ENCODE measurements at regions not wholly inside any gene's neighbourhood (a gene's known extent, or its start where the extent isn't known, plus 50 kb on each side); places are given as distances from the start of the nearest gene placed in this dataset.

- no peak for DNase-seq
Observed at GRCh38 chr6:126764104-126764503, 354.4 kb upstream of the RSPO3 start.

GRCh38 chr6:126764671-126765070 is 353.8 kb upstream of the RSPO3 start:
- no peak for DNase-seq

GRCh38 chr6:126766820-126767219 is 351.7 kb upstream of the RSPO3 start:
- DNase-seq: no peak

- DNase-seq: no peak
Observed at GRCh38 chr6:126767711-126768110, 350.8 kb upstream of the RSPO3 start.

GRCh38 chr6:126770176-126770575 is 348.3 kb upstream of the RSPO3 start:
- DNase-seq: no peak

GRCh38 chr6:126773112-126773805 is 345.2 kb upstream of the RSPO3 start:
- no peak for DNase-seq

DNA sequence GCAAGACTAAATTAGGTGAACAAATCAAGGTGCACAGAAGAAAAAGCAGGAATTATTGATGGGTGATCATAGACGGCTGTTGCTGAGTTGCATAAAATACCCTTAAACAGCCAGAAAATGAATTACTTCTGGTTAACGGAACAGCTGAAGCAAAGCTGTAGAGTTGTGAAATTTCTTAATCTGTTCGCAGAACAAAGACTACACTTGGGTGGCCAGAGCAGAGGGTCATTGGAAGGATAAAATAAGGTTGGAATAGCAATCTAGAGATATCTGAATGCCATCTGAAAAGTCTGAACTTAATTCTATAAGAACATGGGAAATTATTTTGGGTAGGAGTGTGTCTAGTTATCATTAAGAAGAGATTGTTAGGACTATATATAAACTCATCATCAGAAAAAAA is 339.1 kb upstream of the RSPO3 start:
- no peak for DNase-seq

DNA sequence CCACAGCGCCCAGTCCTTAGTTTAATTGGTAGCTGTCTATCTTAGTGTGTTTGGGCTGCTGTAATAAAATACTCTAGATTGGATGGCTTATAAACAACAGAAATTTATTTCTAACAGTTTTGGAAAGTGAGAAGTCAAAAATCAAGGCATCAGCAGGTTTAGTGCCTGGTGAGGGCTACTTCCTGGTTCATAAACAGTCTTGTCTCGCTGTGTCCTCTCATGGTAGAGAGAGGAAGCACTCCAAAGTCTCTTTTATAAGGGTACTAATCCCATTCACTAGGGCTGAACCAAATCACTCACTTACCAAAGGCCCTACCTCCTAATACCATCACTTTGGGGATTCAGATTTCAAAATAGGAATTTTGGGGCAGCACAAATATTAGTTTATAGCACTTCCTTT is 336.9 kb upstream of the RSPO3 start:
- no peak for DNase-seq

DNA sequence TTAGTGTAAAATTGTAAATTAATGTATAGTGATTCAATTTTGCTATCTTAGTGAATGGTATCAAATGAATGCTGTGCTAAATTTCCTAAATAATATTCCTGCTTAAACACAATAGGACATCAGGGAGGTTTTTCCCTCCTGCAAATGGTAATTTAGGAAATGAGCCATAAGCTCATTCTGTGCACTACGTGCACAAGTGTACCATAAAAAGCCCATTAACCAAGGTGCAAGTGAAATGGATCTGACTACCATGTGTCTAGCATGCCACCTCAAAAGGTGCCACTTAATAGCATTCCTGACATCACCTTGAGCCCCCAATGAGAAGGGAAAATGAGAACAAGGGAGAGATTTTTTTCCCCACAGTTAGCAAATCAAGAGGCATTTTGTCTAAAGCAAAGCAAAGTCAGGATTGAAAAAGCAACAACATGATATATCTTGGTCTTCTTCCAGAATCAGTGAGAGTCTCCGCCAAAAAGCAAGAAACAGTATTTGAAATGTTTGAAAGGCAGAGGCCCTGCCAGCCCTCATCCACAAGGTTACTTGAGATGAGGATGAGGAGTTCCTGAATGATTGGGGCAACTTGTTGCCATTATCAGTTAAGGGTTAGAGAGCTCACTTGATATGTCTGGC is 334.2 kb upstream of the RSPO3 start:
- DNase-seq: no peak

GRCh38 chr6:126786262-126786661 is 332.2 kb upstream of the RSPO3 start:
- no peak for DNase-seq

DNA sequence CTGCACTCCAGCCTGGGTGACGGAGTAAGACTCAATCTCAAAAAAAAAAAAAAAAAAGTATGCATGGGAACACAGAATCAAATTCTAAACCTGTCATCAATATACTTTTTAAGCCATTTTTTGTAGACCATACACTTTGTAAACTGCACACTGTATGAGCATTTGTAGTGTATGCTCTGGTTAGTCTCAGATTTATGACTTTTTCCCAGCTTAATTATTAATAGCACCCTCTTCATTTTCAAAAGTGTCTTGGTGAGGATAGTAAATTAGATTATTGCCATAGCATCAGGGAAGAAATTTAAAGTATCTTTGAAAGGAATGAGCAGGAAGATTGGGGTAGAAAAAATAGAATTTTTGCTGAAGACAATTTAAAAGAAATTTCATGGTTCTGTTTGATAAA is 330.8 kb upstream of the RSPO3 start:
- DNase-seq: no peak

- no peak for DNase-seq
Observed at GRCh38 chr6:126788861-126789365, 329.6 kb upstream of the RSPO3 start.

- no peak for DNase-seq
Observed at GRCh38 chr6:126792340-126793085, 326.0 kb upstream of the RSPO3 start.

DNA sequence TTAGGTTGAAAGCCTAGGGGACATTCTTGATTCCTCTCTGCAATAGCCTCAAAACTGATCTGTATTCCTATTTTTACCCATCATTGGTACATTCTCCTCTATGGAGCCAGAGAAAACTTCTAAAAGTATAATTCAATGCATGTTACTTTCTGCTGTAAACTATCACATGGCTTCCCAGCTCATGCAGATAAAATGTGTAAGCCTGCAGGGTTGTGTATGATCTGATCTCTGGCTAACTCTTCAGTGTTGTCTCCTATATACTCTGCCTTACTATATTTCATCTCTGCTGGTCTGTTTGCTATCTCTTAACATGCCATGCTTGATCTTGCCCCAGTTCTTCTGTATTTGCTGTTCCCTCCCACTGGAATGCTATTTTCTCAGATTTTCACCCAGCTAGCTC is 323.3 kb upstream of the RSPO3 start:
- DNase-seq: no peak

DNA sequence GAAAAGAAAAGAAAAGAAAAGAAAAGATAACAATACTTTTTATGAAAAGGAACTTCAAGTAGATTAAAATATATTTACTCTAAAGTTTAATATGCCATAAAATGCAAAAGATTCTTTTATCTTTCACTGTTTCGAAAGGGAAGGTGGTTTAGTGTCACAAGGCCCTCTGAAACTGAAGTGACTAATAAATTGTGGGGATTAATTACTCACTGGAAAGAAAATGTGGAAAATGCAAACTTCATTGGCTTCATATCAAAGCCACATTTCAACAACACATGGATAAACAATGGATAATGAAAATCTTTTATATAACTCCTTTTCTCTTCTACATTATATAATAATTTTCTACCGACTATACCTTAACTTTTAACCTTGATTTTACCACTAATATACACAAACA is 320.5 kb upstream of the RSPO3 start:
- DNase-seq: no peak

DNA sequence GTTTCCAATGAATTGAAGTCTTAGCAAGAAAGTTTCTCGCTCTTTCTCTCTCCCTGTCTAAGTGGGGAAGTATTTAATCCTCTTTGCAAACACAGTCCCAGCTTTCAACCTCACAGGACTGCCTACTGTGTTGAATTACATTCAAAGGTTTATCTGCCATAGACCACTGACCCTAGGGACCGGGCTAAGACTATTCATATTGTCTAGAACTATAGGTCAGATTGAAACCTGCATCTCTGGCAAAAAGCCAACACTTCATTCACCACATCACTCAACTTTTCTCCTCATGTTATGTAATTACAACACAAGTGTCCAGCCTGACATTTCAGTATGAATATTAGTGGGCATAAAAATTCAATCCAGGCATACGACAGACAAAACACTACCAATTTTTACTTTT is 314.7 kb upstream of the RSPO3 start:
- DNase-seq: no peak

DNA sequence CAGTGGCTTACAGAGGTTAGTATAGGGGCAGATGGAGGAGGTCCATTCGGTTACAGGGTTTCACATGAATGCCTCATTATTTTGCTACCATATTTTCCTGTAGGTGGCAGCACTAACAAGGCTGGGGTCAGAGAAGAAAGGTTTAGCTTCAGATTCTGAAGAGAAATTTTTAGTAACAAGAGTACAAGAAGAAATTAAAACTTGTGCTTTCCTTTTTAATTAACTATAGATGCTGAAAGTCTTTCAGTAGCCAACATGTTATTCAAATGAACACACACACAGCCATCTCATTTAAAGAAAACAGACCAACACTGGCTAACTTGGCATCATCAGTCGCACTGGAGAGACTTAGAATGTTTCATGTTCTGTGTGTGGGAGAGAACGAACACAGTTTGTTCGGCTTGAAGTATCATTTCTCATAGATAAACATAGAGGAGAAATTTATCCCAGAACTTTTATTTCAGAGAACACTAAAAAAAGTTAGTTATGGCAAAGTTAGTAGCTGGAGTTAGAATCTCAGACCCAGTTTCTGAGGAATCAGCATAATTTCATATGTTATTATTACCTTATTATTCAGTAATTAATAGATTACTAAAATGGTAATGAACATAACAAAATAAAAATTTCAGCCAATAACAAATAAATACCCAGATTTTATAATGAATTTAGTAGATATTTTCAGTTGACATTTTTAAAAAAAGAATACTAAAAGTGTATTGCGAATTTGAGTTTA is 314.0 kb upstream of the RSPO3 start:
- DNase-seq: no peak

GRCh38 chr6:126805861-126806260 is 312.6 kb upstream of the RSPO3 start:
- no peak for DNase-seq

- no peak for DNase-seq
Observed at GRCh38 chr6:126807876-126808275, 310.6 kb upstream of the RSPO3 start.

DNA sequence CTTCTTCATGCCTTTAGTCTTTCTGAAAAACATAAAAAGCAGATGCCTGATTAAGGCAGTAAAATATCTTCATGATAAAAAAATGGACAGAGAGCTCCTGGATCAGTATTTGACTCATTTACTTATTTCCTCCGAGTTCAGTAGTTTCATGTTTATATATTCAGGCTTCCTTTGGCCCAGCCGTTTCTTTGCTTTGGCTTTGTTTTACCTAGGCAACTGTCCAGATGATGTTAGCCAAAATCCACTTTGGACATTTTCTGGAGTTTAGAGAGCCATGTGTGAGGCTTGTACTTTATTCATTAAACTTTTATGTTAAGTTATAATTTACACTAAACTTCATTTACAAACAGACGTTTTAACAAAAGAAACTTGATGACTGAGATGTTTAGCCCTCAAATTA is 307.1 kb upstream of the RSPO3 start:
- no peak for DNase-seq

DNA sequence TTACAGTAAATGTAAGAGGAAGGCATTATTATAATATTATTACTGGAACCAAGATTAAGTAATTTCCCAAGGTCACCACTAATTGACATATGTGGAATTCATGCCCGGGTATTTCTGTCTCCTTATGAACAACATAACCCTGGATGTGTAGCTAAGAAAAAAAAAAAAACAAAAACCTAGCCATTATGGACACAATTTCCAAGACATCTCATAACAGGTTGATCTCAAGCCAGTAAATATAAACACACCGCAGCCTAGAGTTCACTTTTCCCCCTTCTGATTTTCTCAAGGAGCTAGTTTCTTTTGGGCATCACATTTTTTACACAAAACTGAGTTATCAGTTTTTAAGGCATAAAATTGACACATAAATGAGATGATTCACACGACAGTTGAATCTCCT is 306.5 kb upstream of the RSPO3 start:
- no peak for DNase-seq

DNA sequence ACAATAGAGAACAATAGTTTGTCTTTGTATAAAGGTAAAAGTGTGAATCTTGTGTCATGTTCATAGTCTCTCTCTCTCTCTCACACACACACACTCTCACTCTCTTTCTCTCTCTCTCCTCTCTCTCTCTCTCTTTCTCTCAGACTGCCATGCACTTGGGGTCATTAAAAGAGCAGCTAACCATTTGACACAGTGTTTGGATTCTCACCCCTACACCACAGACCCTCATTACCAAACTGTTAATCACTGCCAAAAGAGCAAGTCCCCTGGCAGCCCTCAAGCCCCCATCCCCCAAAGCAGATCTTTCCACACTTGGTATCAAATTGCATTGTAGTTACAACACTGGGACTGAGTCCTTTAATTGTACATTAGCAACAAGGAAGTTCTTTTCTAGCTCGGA is 305.8 kb upstream of the RSPO3 start:
- no peak for DNase-seq

GRCh38 chr6:126820634-126821033 is 297.8 kb upstream of the RSPO3 start:
- no peak for DNase-seq

Data from bone marrow (tissue), 2 donors.